HEK293 (cell line): ENCODE measurements at regions not wholly inside any gene's neighbourhood (a gene's known extent, or its start where the extent isn't known, plus 50 kb on each side); places are given as distances from the start of the nearest gene placed in this dataset.

Source experiments
- CTCF ChIA-PET: fragments of 350-600 bp; formaldehyde crosslinking; extraction: SDS; loops from one replicate; lab custom pipeline; 2021; ENCODE audit warnings: antibody characterized with exemption; lab: Yijun Ruan, JAX
- POLR2A ChIA-PET: fragments of 300-600 bp; formaldehyde crosslinking; extraction: SDS; loops from one replicate; lab custom pipeline; 2020; ENCODE audit warnings: antibody characterized with exemption, inconsistent platforms; lab: Yijun Ruan, JAX
- H3K27ac ChIP-seq: fragments of 200-500 bp; sonication (Bioruptor generic); 2 replicates; pipeline ENCODE4 v1.5.1; 2014; ENCODE audit warnings: low read depth, low read length, control low read depth, inconsistent platforms; ENCODE audit errors: extremely low read depth
- H3K36me3 ChIP-seq, 2 experiments: fragments of 200-500 bp in 1 of 2; sonication (Bioruptor generic) in 1 of 2; 1 replicate in 1 of 2; 2 replicates in 1 of 2; pipeline ENCODE4 v1.5.1; 2014 to 2017; ENCODE audit warnings: inconsistent platforms in 2 of 2, low read length in 2 of 2; ENCODE audit not compliant: control insufficient read depth in 2 of 2, insufficient read depth in 1 of 2
- H3K4me1 ChIP-seq: fragments of 200-500 bp; sonication (Bioruptor generic); 2 replicates; pipeline ENCODE4 v1.5.1; 2014; ENCODE audit warnings: mild to moderate bottlenecking, low read length, inconsistent platforms; ENCODE audit not compliant: control insufficient read depth, insufficient read depth
- H3K4me3 ChIP-seq: 2 replicates; pipeline ENCODE4 v1.5.1; 2011; ENCODE audit warnings: low read depth, mild to moderate bottlenecking, control low read depth, low read length, moderate library complexity
- H3K9me3 ChIP-seq: fragments of 200-500 bp; sonication (Bioruptor generic); 2 replicates; pipeline ENCODE4 v1.5.1; 2014; ENCODE audit warnings: low read depth, low read length, inconsistent platforms; ENCODE audit not compliant: control insufficient read depth, insufficient read depth
- EGR2 ChIP-seq: fragments of 450-650 bp; formaldehyde crosslinking; IDR thresholded peaks from 2 replicates; pipeline ENCODE4 v1.5.1; 2016; ENCODE audit warnings: low read depth, missing biosample characterization, missing genetic modification characterization
- FEZF1 ChIP-seq: fragments of 450-650 bp; formaldehyde crosslinking; IDR thresholded peaks from 2 replicates; pipeline ENCODE4 v1.5.1; 2016; ENCODE audit warnings: missing biosample characterization, missing genetic modification characterization
- GLI2 ChIP-seq: fragments of 450-650 bp; formaldehyde crosslinking; IDR thresholded peaks from 2 replicates; pipeline ENCODE4; 2017; ENCODE audit warnings: missing biosample characterization, missing genetic modification characterization, low read depth, borderline replicate concordance
- GLIS2 ChIP-seq: fragments of 450-650 bp; formaldehyde crosslinking; IDR thresholded peaks from 2 replicates; pipeline ENCODE4 v1.5.1; 2016; ENCODE audit warnings: missing biosample characterization, missing genetic modification characterization
- KLF8 ChIP-seq: fragments of 450-650 bp; formaldehyde crosslinking; IDR thresholded peaks from 2 replicates; pipeline ENCODE4 v1.5.1; 2016; ENCODE audit warnings: missing biosample characterization, missing genetic modification characterization
- KLF9 ChIP-seq: fragments of 450-650 bp; formaldehyde crosslinking; IDR thresholded peaks from 2 replicates; pipeline ENCODE4 v1.5.1; 2016; ENCODE audit warnings: missing biosample characterization, missing genetic modification characterization, low read depth
- MEIS1 ChIP-seq: sonication (generic); formaldehyde crosslinking; IDR thresholded peaks from 2 replicates; pipeline ENCODE4 v1.8.1; 2022; ENCODE audit warnings: missing genetic modification reagents, mild to moderate bottlenecking, borderline replicate concordance
- PRDM1 ChIP-seq: fragments of 450-650 bp; formaldehyde crosslinking; IDR thresholded peaks from 2 replicates; pipeline ENCODE4; 2016; ENCODE audit warnings: missing biosample characterization, missing genetic modification characterization
- ZBTB20 ChIP-seq: fragments of 450-650 bp; formaldehyde crosslinking; IDR thresholded peaks from 2 replicates; pipeline ENCODE4 v1.5.1; 2016; ENCODE audit warnings: missing biosample characterization, missing genetic modification characterization
- ZBTB26 ChIP-seq: fragments of 450-650 bp; formaldehyde crosslinking; optimal IDR thresholded peaks from 2 replicates; pipeline ENCODE3; 2016; ENCODE audit warnings: missing biosample characterization, mild to moderate bottlenecking, missing genetic modification characterization
- ZBTB49 ChIP-seq: fragments of 450-650 bp; formaldehyde crosslinking; IDR thresholded peaks from 2 replicates; pipeline ENCODE4 v1.5.1; 2016; ENCODE audit warnings: missing biosample characterization, missing genetic modification characterization, low read depth
- ZIC2 ChIP-seq: fragments of 450-650 bp; formaldehyde crosslinking; IDR thresholded peaks from 2 replicates; pipeline ENCODE4 v1.5.1; 2016; ENCODE audit warnings: missing biosample characterization, missing genetic modification characterization
- ZNF121 ChIP-seq: fragments of 450-650 bp; formaldehyde crosslinking; IDR thresholded peaks from 2 replicates; pipeline ENCODE4 v1.5.1; 2016; ENCODE audit warnings: missing biosample characterization, missing genetic modification characterization
- ZNF184 ChIP-seq: fragments of 450-650 bp; IDR thresholded peaks from 2 replicates; pipeline ENCODE4 v1.5.1; 2018; ENCODE audit warnings: missing biosample characterization, mild to moderate bottlenecking, missing genetic modification characterization
- ZNF23 ChIP-seq: fragments of 450-650 bp; formaldehyde crosslinking; IDR thresholded peaks from 2 replicates; pipeline ENCODE4 v1.5.1; 2016; ENCODE audit warnings: missing biosample characterization, missing genetic modification characterization, borderline replicate concordance
- ZNF404 ChIP-seq: fragments of 450-650 bp; formaldehyde crosslinking; IDR thresholded peaks from 2 replicates; pipeline ENCODE4 v1.5.1; 2017; ENCODE audit warnings: missing biosample characterization, missing genetic modification characterization
- ZNF501 ChIP-seq: fragments of 450-650 bp; formaldehyde crosslinking; IDR thresholded peaks from 2 replicates; pipeline ENCODE4 v1.5.1; 2016; ENCODE audit warnings: missing biosample characterization, missing genetic modification characterization
- ZNF530 ChIP-seq: fragments of 450-650 bp; formaldehyde crosslinking; IDR thresholded peaks from 2 replicates; pipeline ENCODE4 v1.5.1; 2016; ENCODE audit warnings: low read depth, missing biosample characterization, missing genetic modification characterization
- ZNF544 ChIP-seq: fragments of 450-650 bp; formaldehyde crosslinking; IDR thresholded peaks from 2 replicates; pipeline ENCODE4 v1.5.0; 2017; ENCODE audit warnings: missing biosample characterization, missing genetic modification characterization
- ZNF548 ChIP-seq: fragments of 450-650 bp; formaldehyde crosslinking; IDR thresholded peaks from 2 replicates; pipeline ENCODE4 v1.5.1; 2016; ENCODE audit warnings: missing biosample characterization, missing genetic modification characterization
- ZNF558 ChIP-seq: fragments of 450-650 bp; formaldehyde crosslinking; IDR thresholded peaks from 2 replicates; pipeline ENCODE4 v1.5.1; 2016; ENCODE audit warnings: missing biosample characterization, missing genetic modification characterization
- ZNF623 ChIP-seq: fragments of 450-650 bp; formaldehyde crosslinking; IDR thresholded peaks from 2 replicates; pipeline ENCODE4 v1.5.1; 2016; ENCODE audit warnings: missing biosample characterization, missing genetic modification characterization
- ZNF654 ChIP-seq: fragments of 450-650 bp; formaldehyde crosslinking; IDR thresholded peaks from 2 replicates; pipeline ENCODE4 v1.5.1; 2016; ENCODE audit warnings: low read depth, missing biosample characterization, missing genetic modification characterization
- ZNF670 ChIP-seq: fragments of 450-650 bp; formaldehyde crosslinking; IDR thresholded peaks from 2 replicates; pipeline ENCODE4 v1.5.1; 2016; ENCODE audit warnings: missing biosample characterization, missing genetic modification characterization, low read depth
- ZNF76 ChIP-seq: fragments of 450-650 bp; formaldehyde crosslinking; IDR thresholded peaks from 2 replicates; pipeline ENCODE4; 2016; ENCODE audit warnings: low read depth, missing biosample characterization, missing genetic modification characterization, borderline replicate concordance
- ZNF792 ChIP-seq: fragments of 450-650 bp; formaldehyde crosslinking; IDR thresholded peaks from 2 replicates; pipeline ENCODE4 v1.5.1; 2016; ENCODE audit warnings: missing biosample characterization, missing genetic modification characterization
- ZNF843 ChIP-seq: fragments of 450-650 bp; formaldehyde crosslinking; IDR thresholded peaks from 2 replicates; pipeline ENCODE4 v1.5.1; 2016; ENCODE audit warnings: missing biosample characterization, missing genetic modification characterization
- TF ChIP-seq, protein P1 (sequence below): fragments of 450-650 bp; formaldehyde crosslinking; IDR thresholded peaks from 2 replicates; pipeline ENCODE4 v1.5.1; 2016; ENCODE audit warnings: missing biosample characterization, missing genetic modification characterization
- TF ChIP-seq, protein P2 (sequence below): fragments of 450-650 bp; formaldehyde crosslinking; IDR thresholded peaks from 2 replicates; pipeline ENCODE4 v1.5.1; 2016; ENCODE audit warnings: missing biosample characterization, missing genetic modification characterization, low read depth
- TF ChIP-seq, protein P3 (sequence below): fragments of 450-650 bp; formaldehyde crosslinking; IDR thresholded peaks from 2 replicates; pipeline ENCODE4 v1.5.1; 2016; ENCODE audit warnings: missing biosample characterization, missing genetic modification characterization

- H3K4me3 ChIP-seq: no peak overlapping the region
- ChIA-PET POLR2A (no interaction called here), CTCF (no interaction called here)
- no peaks in the 10 kb centered on the region for H3K36me3 ChIP-seq
- no peaks in the 10 kb centered on the region for H3K9me3 ChIP-seq
- H3K27ac ChIP-seq: no peak overlapping the region
- TF ChIP-seq ZNF670 (tag by site-specific recombination) (no peak), ZIC2 (tag by site-specific recombination) (no peak), ZNF558 (tag by site-specific recombination) (no peak), ZBTB26 (tag by site-specific recombination) (no peak), ZBTB49 (tag by site-specific recombination) (no peak), GLI2 (tag by site-specific recombination) (no peak), ZNF544 (tag by site-specific recombination) (no peak), EGR2 (tag by site-specific recombination) (no peak), ZNF121 (tag by site-specific recombination) (no peak), ZNF843 (tag by site-specific recombination) (no peak), GLIS2 (no peak), KLF9 (tag by site-specific recombination) (no peak), ZNF654 (tag by site-specific recombination) (no peak), KLF8 (tag by site-specific recombination) (no peak), ZNF623 (no peak), ZNF23 (tag by site-specific recombination) (no peak), PRDM1 (tag by site-specific recombination) (no peak), ZNF792 (no peak)
- TF ChIP-seq, protein P1, sequence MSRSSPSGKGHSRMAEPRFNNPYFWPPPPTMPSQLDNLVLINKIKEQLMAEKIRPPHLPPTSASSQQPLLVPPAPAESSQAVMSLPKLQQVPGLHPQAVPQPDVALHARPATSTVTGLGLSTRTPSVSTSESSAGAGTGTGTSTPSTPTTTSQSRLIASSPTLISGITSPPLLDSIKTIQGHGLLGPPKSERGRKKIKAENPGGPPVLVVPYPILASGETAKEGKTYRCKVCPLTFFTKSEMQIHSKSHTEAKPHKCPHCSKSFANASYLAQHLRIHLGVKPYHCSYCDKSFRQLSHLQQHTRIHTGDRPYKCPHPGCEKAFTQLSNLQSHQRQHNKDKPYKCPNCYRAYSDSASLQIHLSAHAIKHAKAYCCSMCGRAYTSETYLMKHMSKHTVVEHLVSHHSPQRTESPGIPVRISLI: no peak
- TF ChIP-seq, protein P2, sequence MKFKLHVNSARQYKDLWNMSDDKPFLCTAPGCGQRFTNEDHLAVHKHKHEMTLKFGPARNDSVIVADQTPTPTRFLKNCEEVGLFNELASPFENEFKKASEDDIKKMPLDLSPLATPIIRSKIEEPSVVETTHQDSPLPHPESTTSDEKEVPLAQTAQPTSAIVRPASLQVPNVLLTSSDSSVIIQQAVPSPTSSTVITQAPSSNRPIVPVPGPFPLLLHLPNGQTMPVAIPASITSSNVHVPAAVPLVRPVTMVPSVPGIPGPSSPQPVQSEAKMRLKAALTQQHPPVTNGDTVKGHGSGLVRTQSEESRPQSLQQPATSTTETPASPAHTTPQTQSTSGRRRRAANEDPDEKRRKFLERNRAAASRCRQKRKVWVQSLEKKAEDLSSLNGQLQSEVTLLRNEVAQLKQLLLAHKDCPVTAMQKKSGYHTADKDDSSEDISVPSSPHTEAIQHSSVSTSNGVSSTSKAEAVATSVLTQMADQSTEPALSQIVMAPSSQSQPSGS (tag by site-specific recombination): no peak
- TF ChIP-seq, all 188 proteins: peak for 0
- H3K4me1 ChIP-seq: peaks cover 19% of the 10 kb centered on the region
These were observed 211.3 kb downstream of the CXCL12 start for GRCh38 chr10:44173608-44173894.

DNA sequence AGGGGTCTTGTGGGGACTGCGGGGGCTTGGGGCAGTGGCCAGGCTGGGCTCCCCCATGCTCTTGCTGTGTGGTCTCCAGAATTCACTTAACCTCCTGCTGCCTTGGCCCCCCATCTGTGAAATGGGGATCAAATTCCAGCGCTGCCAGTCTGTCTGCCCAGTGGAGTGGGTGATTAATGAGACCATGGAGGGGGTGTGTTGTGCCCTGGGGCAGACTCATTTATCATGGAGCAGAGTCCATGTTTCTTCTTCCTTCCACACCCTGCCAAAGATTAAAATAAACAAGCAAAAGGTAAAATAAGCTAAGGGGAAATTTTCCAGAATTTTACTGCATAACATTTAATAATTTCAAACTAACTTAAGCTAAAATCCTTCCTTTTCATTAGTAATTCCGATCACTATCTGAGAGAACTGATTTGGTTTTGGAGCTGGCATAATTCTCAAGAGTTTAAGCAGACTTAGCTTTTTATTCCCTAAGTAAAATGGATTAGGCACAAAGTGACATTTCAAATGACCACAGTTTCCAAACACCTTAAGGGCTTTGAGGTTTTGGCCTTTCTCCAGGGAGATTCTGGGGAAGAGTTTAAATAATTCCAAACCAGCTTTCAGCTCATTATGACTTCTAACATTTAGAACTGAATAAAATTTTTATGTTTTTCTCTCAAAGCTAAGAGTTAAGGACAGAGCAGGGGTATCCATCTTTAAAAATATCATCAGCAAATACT is 211.9 kb downstream of the CXCL12 start:
- Histone ChIP-seq H3K9me3 (no peaks in the 10 kb centered on the region), H3K27ac (no peak overlapping the region), H3K36me3 (no peaks in the 10 kb centered on the region), H3K4me1 (peaks cover 19% of the 10 kb centered on the region), H3K4me3 (no peak overlapping the region)
- CTCF ChIA-PET: no interaction called here
- POLR2A ChIA-PET: no interaction called here
- TF ChIP-seq ZNF76 (no peak), ZNF501 (tag by site-specific recombination) (no peak), FEZF1 (tag by site-specific recombination) (peak; percentile 32; the same call in 1 of the 2 replicates), ZBTB20 (no peak), ZNF558 (tag by site-specific recombination) (no peak), ZNF184 (no peak), ZNF404 (tag by site-specific recombination) (no peak), MEIS1 (CRISPR knock-in tag) (peak; percentile 85), ZNF530 (tag by site-specific recombination) (no peak), ZNF548 (tag by site-specific recombination) (no peak)
- TF ChIP-seq, protein P3, sequence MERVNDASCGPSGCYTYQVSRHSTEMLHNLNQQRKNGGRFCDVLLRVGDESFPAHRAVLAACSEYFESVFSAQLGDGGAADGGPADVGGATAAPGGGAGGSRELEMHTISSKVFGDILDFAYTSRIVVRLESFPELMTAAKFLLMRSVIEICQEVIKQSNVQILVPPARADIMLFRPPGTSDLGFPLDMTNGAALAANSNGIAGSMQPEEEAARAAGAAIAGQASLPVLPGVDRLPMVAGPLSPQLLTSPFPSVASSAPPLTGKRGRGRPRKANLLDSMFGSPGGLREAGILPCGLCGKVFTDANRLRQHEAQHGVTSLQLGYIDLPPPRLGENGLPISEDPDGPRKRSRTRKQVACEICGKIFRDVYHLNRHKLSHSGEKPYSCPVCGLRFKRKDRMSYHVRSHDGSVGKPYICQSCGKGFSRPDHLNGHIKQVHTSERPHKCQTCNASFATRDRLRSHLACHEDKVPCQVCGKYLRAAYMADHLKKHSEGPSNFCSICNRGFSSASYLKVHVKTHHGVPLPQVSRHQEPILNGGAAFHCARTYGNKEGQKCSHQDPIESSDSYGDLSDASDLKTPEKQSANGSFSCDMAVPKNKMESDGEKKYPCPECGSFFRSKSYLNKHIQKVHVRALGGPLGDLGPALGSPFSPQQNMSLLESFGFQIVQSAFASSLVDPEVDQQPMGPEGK (tag by site-specific recombination): no peak
